Adrenal gland (tissue), 9 donors: ENCODE measurements at regions not wholly inside any gene's neighbourhood (a gene's known extent, or its start where the extent isn't known, plus 50 kb on each side); places are given as distances from the start of the nearest gene placed in this dataset.

Experiments used
- DNase-seq, 7 donors: peaks; one replicate each; pipeline ENCODE4 v3.0.0-alpha.2; 2019 to 2020
- H3K27ac ChIP-seq, 5 donors: fragments of 200-600 bp; sonication (generic) in 4 of 5; 1 replicate in 3 of 5; 2 replicates in 2 of 5; pipeline versions ENCODE4 v1.5.1 to v1.8.0; 2016 to 2020; ENCODE audit warnings: mild to moderate bottlenecking in 1 of 5
- H3K27me3 ChIP-seq: fragments of 200-600 bp; 2 replicates; pipeline ENCODE4 v1.8.0; 2021
- H3K36me3 ChIP-seq, 2 donors: fragments of 200-600 bp; replicated peaks in 1 of 2; 1 replicate in 1 of 2; 2 replicates in 1 of 2; pipeline versions ENCODE4 v1.5.1 to v1.8.0; 2018 to 2022
- H3K4me1 ChIP-seq, 2 donors: fragments of 200-600 bp; replicated peaks in 1 of 2; 1 replicate in 1 of 2; 2 replicates in 1 of 2; pipeline versions ENCODE4 v1.5.1 to v1.8.0; 2018 to 2021
- H3K4me3 ChIP-seq, 4 donors: fragments of 200-600 bp; sonication (generic) in 3 of 4; one replicate each; pipeline ENCODE4 v1.5.1; 2016 to 2018
- H3K9me3 ChIP-seq, 3 donors: fragments of 200-600 bp; sonication (generic) in 1 of 3; replicated peaks in 1 of 3; 1 replicate in 2 of 3; 2 replicates in 1 of 3; pipeline versions ENCODE4 v1.5.1 to v1.8.0; 2016 to 2021
- CTCF ChIP-seq, 6 experiments: fragments of 450-650 bp in 4 of 6; fragments of 200-600 bp in 2 of 6; sonication (generic) in 1 of 6; IDR thresholded peaks; 1 replicate in 5 of 6; 2 replicates in 1 of 6; pipeline versions ENCODE4 v1.5.1 to v1.8.0; 2016 to 2021; ENCODE audit warnings: antibody characterized with exemption in 6 of 6, mild to moderate bottlenecking in 2 of 6, moderate library complexity in 1 of 6
- POLR2A ChIP-seq, 2 donors: fragments of 450-650 bp; IDR thresholded peaks; one replicate each; pipeline ENCODE4 v1.6.1; 2017; ENCODE audit warnings: antibody characterized with exemption in 2 of 2, mild to moderate bottlenecking in 2 of 2, moderate library complexity in 1 of 2
- WGBS, 4 donors: extraction: QIAGEN DNeasy Blood & Tissue Kit in 2 of 4; methylation state at CpG; one replicate each; pipeline versions ENCODE4 v1.1.5 to v1.1.7; 2013 to 2017; 5-methylcytosine and 5-hydroxymethylcytosine counted together
- intact Hi-C, 2 donors: fragments of 100-400 bp; cut with DNase I; formaldehyde crosslinking; loops; one replicate each; pipeline versions ENCODE4 v1.14.1 to v1.15.0; 2022 to 2023
- donor health status: healthy with polysubstance abuse.
- donor health status: Bipolar disorder and iron deficiency.
- donor health status: DM: yes; HTN: yes; CAD: no.
- donor health status: DM: no; HTN: no; CAD: no.
- donor health status: DM: no; HTN: no; CAD: no.

GRCh38 chr1:204742676-204743251 lies 57.2 kb upstream of the LRRN2 start:
- intact Hi-C loops: no loop called here
- DNase-seq: no peak
- Histone ChIP-seq H3K9me3 (peaks cover 0 to 5% (median 0%) of the 10 kb centered on the region in 3 donors), H3K36me3 (no peaks in the 10 kb centered on the region), H3K4me1 (no peaks in the 10 kb centered on the region), H3K27ac (no peak overlapping the region), H3K27me3 (no peaks in the 10 kb centered on the region), H3K4me3 (no peak overlapping the region)
- no peak for TF ChIP-seq CTCF (IDR thresholded peaks at IDR 0.05)
- no peak for TF ChIP-seq POLR2A (IDR thresholded peaks at IDR 0.05)
- 81 to 89% (median 85%) methylated on average over 8 of the region's 8 CpGs for WGBS, 4 donors

GRCh38 chr1:204744107-204744779 lies 58.7 kb upstream of the LRRN2 start:
- 70 to 83% (median 80%) methylated on average over 7 of the region's 7 CpGs for WGBS, 4 donors
- TF ChIP-seq CTCF (IDR thresholded peaks at IDR 0.05) (no peak), POLR2A (IDR thresholded peaks at IDR 0.05) (no peak)
- Histone ChIP-seq H3K4me1 (no peaks in the 10 kb centered on the region), H3K27me3 (no peaks in the 10 kb centered on the region), H3K4me3 (no peak overlapping the region), H3K36me3 (no peaks in the 10 kb centered on the region), H3K9me3 (peaks cover 0 to 5% (median 0%) of the 10 kb centered on the region in 3 donors), H3K27ac (no peak overlapping the region)
- intact Hi-C loops: no loop called here
- peak in 1 of 7 donors; percentile 55 for DNase-seq

- no peak overlapping the region for H3K4me3 ChIP-seq
- no peaks in the 10 kb centered on the region for H3K27me3 ChIP-seq
- no peak overlapping the region for H3K27ac ChIP-seq
- intact Hi-C loops: no loop called here
- no peaks in the 10 kb centered on the region for H3K4me1 ChIP-seq
- peak; percentile 52 to 76 (median 63) for DNase-seq
- H3K9me3 ChIP-seq: no peaks in the 10 kb centered on the region
- no peak for TF ChIP-seq POLR2A (IDR thresholded peaks at IDR 0.05)
- TF ChIP-seq CTCF (IDR thresholded peaks at IDR 0.05): peak; percentile 66 to 98 (median 84)
- H3K36me3 ChIP-seq: no peaks in the 10 kb centered on the region
Observed at GRCh38 chr1:204746838-204747442, 61.4 kb upstream of the LRRN2 start.

GRCh38 chr1:204751480-204751879 lies 65.9 kb upstream of the LRRN2 start:
- Histone ChIP-seq H3K9me3 (no peaks in the 10 kb centered on the region), H3K4me3 (no peak overlapping the region), H3K4me1 (no peaks in the 10 kb centered on the region), H3K27ac (no peak overlapping the region), H3K36me3 (no peaks in the 10 kb centered on the region), H3K27me3 (no peaks in the 10 kb centered on the region)
- 44 to 53% (median 52%) methylated on average over 5 to 6 of the region's 6 CpGs for WGBS, 4 donors
- intact Hi-C loops: no loop called here
- TF ChIP-seq POLR2A (IDR thresholded peaks at IDR 0.05): no peak
- TF ChIP-seq CTCF (IDR thresholded peaks at IDR 0.05): no peak
- no peak for DNase-seq
